Embryonic facial prominence (tissue), 1 donor: ENCODE measurements at regions not wholly inside any gene's neighbourhood (a gene's known extent, or its start where the extent isn't known, plus 50 kb on each side); places are given as distances from the start of the nearest gene placed in this dataset.

Experiments
- DNase-seq: peaks from one replicate; pipeline ENCODE4 v3.0.0-alpha.2; 2016; ENCODE audit errors: extremely low spot score

GRCh38 chr5:120402606-120403005 is 61.5 kb upstream of the PRR16 start:
- DNase-seq: no peak

DNA sequence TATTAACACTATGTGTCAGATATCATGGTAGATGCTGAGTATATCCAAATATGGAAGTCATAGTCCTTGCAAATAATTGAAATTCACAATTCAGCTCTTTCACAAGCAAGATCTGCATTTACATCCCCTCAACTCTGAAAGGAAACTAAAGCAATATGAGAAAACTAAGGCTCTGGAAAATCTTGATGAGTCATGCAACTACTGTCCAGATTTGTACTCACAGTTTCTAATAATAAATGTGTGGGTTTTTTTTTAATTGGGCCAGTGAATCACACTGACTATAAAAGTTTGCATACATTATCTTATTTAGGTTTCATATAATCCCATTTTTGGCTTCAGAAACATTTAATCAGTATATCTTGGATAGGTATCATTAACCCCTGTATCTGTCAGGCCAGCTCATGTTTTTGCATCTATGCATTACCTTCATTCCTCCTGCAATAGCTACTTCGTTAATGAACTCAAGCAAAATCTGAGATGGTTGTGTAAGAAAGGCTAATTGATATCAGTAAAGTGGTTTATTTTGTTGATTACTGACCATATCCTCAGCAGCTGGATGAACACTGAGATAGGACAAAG is 58.7 kb upstream of the PRR16 start:
- DNase-seq: no peak

DNA sequence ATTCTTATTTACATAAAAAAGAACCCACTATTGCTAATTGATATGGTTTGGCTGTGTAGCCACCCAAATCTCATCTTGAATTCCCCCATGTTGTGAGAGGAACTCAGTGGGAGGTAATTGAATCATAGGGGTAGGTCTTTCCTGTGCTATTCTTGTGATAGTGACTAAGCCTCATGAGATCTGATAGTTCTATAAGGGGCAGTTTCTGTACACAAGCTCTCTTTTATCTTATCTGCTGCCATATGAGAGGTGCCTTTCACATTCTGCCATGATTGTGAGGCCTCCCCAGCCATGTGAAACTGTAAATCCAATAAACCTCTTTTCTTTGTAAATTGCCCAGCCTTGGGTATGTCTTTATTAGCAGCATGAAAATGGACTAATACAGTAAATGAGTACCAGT is 58.2 kb upstream of the PRR16 start:
- DNase-seq: no peak

GRCh38 chr5:120413686-120414085 is 50.4 kb upstream of the PRR16 start:
- DNase-seq: no peak
